KOPT-K1 (cell line): ENCODE measurements at regions not wholly inside any gene's neighbourhood (a gene's known extent, or its start where the extent isn't known, plus 50 kb on each side); places are given as distances from the start of the nearest gene placed in this dataset.

ENCODE experiments used
- H3K27ac ChIP-seq: fragments of 200-600 bp; sonication (generic); 2 replicates; pipeline ENCODE4 v1.5.1; 2016; ENCODE audit warnings: antibody characterized with exemption, mild to moderate bottlenecking, low read depth, low read length; ENCODE audit not compliant: poor library complexity, severe bottlenecking
- H3K36me3 ChIP-seq: fragments of 200-600 bp; sonication (generic); 2 replicates; pipeline ENCODE4 v1.5.1; 2017; ENCODE audit warnings: antibody characterized with exemption, mild to moderate bottlenecking, low read length, moderate library complexity; ENCODE audit not compliant: insufficient read depth
- H3K9me3 ChIP-seq: fragments of 200-600 bp; sonication (generic); 2 replicates; pipeline ENCODE4 v1.5.1; 2017; ENCODE audit warnings: antibody characterized with exemption, low read length, mild to moderate bottlenecking; ENCODE audit not compliant: insufficient read depth, poor library complexity, severe bottlenecking

DNA sequence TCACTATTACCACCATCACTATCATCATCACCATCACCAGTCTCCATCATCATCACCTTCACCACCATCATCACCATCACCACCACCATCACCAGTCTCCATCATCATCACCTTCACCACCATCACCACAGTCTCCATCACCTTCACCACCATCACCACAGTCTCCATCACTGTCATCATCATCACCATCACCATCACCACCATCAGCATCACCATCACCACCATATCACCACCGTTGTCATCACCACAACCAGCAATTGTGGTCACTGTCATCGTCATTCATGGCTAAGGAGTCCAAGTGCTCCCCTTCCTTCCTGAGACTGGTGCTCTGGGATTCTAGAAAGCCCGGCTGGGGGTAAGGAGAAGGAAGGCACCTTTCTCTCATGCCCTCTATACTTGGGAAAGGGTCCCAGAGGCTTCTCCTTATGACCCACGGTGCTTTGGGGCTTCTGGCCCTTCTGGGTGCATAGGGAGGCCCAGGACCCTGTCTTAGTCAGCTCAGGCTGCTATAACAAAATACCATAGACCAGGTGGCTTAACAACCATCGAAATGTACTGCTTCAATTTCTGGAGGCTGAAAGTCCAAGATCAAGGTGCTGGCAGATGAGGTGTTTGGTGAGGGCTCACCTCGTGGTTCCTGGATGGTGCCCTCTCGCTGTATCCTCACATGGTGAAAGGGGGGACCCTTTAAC, 93.4 kb upstream of the GSE1 start:
- no peak overlapping the region for H3K27ac ChIP-seq
- H3K36me3 ChIP-seq = no peaks in the 10 kb centered on the region
- H3K9me3 ChIP-seq = no peaks in the 10 kb centered on the region

DNA sequence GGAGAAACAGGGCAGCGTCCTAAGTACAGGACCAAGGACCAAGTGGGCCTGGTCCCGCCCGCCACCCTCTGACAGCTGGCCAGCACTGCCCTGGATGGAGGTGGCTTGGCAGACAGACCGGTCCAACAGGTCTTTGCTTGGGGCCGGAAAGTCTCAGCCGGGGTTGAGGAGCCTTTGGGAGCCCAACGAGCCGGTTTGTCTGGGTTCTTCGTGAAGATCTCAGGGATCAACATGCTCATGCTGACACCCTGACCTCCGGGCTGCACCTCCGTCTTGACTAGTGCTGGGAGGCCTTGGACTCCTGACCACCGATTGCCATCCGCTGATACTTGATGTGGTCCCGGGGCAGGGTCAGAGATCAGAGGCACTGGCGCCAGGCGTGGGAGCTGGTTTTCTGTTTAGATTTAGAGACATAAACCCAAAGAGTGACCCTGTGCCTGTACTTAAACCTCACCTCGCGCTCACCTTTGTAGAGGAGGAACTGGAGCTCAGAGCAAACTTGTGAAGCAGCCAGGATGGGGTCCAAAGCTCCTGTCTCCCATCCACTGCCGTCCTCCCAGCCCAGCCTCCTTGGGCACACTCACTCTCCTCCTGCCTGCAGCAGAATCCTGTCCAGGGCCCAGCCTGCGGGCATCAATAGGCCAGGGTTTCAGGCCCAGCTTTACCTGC, 92.1 kb upstream of the GSE1 start:
- Histone ChIP-seq H3K9me3 (no peaks in the 10 kb centered on the region), H3K27ac (no peak overlapping the region)

DNA sequence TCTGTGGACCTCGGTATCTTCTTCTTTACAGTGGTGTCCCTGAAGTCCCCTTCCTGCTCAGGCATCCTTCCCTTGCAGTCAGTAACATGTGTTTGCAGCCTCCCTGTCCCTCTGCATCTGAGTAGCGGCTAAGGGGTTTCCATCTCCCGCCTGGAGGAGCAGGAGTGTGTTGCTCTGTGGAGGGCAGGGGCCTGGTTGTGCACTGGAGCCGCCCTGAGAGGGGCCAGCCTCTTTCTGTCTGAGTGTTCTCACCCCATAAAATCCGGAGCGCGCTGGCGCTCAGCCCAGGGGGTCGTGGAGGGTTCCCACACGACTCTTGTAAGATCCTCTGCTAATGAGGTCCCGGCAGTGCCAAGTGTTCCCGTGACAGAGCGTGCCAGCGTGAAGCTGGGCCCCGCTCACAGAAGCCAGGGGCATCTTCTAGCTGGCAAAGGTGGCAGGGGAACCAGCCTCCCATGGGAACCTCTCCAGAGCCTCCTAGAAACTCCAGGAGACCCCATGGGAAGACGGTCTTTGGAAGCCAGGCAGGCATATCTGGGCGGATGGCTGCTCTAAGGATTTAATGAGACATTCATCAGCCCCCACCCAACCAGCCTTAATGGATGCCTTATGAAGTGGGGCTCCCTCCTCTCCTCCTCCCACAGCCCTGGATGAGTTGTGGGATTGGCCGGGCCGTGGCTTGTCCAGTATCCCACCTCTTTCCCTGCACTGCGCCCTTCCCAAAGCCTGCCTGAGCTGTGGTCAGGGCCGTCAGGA, 91.4 kb upstream of the GSE1 start:
- Histone ChIP-seq H3K36me3 (no peaks in the 10 kb centered on the region), H3K9me3 (no peaks in the 10 kb centered on the region), H3K27ac (no peak overlapping the region)

More for the DNA sequence above, 92.1 kb upstream of the GSE1 start:
- H3K36me3 ChIP-seq = no peaks in the 10 kb centered on the region

DNA sequence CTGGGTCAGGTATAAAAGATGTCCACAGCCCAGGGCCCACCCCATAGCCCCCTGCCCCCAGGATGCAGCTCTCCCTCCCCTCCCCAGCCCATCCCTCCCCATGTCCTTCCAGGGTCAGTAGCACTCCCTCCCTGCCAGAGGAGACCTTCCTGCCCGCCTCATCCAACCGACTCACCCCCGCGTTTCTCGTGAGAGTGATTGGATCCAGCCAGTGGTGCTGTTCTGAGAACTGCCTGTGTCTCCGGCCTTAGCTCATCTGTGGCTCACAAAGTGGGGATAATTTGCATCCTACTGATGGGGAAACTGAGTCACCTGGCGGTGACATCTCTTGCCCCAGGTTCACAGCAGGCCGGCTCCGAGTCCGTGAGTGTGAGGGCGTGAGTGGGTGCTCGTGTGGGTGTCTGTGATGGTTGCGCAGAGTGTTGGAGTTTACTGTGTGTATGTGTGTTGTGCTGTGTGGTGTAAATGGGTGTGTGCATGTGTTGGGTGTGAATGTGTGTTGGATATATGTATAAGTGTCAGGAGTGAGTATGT, 90.7 kb upstream of the GSE1 start:
- Histone ChIP-seq H3K27ac (no peak overlapping the region), H3K9me3 (no peaks in the 10 kb centered on the region), H3K36me3 (no peaks in the 10 kb centered on the region)

DNA sequence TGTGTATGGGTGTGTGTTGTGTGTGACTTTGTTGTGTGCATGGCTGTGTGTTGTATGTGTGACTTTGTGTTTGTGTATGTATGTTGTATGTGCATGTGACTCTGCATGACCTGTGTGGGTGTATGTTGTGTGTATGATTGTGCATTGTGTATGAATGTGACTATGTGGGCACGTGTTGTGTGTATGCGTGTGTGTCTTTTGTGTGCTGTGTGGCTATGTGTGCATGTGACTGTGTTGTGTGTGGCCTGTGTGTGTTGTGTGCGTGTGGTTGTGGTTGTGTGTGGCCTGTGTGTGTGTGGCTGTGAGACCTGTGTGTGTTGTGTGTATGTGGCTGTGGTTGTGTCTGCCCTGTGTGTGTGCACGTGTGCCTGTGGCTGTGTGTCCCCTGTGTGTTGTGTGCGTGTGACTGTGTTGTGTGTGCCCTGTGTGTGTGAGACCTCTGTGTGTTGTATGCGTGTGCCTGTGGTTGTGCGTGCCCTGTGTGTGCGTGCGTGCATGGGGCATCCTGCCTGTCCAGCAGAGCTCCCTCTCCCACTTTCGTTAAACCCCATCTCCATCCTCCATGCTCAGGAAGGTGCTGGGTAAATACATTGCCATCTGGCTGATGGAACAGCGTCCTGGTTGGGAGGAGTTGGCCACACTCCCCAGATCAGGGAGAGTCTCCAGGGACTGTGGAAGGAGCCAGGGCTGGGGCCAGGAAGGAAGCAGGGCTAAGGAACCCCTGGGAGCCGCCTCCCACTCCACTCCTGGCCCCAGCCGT, 90.1 kb upstream of the GSE1 start:
- no peaks in the 10 kb centered on the region for H3K36me3 ChIP-seq
- H3K9me3 ChIP-seq = no peaks in the 10 kb centered on the region
- H3K27ac ChIP-seq = no peak overlapping the region

DNA sequence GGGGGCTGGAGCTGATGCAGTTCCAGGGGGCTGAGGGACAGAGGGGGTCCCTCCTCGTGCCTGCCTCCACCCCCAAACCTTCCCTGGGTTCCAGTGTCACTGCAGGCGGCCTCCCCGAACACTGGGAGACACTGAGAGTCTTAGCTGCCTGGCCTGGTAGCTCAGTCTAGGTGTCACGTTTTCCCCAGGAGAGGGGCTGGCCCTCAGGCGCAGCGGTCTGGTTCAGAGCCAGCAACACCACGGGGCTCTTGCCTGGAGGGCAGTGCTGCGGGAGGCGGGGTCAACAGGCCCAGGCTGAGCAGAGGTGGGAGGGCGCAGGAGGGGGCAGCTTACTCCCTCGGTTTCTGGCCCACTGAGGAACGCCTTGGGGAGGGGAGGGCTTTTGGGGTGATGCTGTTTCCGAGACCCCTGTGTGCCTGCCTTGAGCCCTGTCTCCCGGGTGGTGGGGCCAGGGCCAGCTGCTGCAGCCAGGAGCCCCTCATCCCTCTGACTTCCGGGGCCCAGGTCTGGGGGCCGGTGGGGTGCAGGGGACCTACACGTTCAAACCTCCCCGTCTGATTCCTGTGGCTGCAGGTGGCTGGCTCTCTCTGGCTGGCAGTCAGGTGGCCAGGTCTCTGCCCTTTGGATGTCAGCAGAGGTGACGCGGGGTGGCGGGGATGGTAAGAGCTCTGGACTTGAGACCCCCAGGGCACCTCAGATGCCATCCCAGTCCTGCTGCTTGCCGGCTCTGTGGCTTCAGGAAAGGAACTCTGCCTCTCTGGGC, 89.3 kb upstream of the GSE1 start:
- H3K36me3 ChIP-seq = no peaks in the 10 kb centered on the region
- no peaks in the 10 kb centered on the region for H3K9me3 ChIP-seq
- no peak overlapping the region for H3K27ac ChIP-seq

DNA sequence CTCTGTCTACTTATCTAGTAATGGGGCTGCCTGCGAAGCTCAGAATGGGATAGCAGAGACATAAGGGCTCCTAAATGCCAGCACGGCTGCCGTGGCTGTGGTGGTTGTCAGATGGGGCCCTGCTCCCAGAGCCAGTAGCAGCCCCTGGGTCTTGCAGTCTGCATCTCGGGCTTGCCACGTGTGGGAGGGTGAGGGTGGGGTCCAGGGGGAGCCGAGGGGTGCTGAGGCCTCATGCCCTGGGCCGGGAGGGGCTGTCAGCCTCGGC, 88.8 kb upstream of the GSE1 start:
- H3K36me3 ChIP-seq = no peaks in the 10 kb centered on the region
- no peak overlapping the region for H3K27ac ChIP-seq

DNA sequence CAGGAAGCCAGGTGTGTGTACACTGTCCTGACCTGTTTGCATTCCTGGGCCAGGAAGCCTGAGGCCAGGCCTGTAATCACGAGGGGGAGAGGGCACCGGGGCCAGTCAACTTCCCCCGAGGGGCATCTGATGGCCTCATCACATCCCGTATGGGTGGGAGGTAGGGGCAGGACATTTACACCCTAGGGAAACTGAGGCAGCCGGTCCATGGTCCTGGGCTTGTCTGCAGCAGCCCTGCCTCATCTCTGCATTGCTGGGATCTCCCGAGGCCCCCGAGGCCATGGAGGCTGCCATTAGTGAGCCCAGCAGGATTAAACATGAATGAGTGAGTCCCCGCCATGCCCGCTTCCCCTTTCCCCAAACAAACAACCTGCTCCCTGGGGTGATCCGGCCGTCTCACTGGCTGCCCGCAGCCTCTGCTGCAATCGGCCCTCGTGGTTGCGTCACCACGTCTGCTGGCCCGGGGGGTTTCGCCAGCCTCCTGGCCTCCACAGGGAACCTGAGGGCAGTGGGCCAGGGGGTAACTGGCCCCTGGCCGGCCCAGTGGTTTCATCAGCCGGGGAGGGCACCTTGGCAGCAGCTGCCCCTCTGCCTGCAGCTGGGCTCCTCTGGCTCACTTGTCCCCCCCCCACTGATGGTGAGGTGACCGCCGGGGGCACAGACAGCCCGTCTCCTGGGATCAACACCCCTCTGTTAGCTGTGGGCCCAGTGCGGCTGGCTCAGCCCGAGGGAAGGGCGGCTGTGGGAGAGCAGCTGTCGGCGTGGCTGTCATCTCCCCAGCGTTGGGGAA, 88.3 kb upstream of the GSE1 start:
- no peaks in the 10 kb centered on the region for H3K36me3 ChIP-seq
- H3K27ac ChIP-seq = no peak overlapping the region
- H3K9me3 ChIP-seq = no peaks in the 10 kb centered on the region

More for the DNA sequence above, 88.8 kb upstream of the GSE1 start:
- no peaks in the 10 kb centered on the region for H3K9me3 ChIP-seq

DNA sequence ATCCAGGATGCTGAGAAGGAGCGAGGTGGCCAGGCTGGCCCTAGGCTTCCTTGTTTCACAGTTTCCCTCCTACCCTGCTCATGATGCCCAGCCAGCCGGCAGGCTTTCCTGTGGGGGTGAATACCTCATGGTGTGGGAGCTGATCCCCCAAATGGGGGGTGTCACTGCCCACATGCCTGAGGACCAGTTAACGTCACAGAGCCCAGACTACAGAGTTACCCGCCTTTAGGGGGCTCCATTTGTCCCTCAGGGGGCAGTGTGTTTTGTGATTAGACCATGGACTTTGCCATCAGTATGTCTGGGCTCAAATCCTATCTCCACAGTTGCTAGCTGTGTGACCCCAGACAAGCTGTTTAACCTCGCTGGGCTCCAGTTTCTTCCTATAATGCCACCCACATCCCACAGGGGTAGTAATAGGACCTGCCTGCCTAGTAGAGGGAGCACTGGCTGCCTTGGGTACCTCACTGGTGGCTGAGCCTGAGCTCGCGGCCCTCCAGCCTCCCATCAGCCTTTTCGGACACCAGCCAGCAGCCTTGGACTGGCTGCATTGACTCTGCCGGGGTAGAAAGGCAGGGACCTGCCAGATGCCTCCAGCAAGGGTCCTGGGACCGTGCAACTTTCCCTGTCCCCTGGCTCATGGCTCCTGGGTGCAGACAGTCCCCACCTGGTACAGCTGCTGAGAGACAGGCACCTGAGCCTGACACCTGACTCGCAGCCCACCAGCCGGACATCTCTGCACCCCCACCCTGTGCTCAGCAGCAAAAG, 87.5 kb upstream of the GSE1 start:
- H3K36me3 ChIP-seq = no peaks in the 10 kb centered on the region
- H3K9me3 ChIP-seq = no peaks in the 10 kb centered on the region
- H3K27ac ChIP-seq = no peak overlapping the region

DNA sequence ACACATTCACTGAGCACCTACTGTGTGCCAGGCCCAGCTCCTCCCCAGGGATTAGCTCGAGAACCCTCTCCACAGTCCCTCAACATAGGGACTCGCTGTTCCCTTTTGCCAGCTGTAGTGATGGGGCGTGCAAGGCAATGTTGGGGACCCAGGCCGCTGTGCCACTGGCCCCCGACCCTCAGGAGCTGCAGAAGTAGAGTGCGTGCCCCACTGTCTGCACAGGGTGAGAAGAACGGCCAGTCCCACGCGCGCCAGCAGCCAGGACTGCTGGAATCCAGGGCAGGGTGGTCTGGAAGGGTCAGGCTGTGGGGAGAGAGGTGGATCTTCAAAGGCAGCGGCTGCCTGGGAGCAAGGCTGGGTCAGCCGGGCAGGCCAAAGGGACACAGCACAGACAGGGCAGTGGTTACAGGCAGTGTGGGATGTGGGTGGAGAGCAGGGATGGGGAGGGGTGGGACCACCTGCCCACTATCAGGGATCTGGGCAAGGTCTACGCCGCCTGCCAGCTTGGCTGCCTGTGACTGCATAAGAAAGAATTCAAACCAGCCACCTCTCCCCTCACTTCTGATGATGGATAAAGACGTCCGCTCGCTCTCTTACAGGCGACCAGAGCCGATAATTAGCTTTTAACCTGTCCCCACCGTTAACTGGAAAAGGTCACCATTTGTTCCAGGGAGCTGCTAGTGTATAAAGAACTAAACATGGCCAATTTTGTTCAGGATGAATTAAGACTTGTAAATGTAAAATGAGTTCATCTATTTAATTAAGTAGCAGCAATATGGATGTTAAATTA, 86.7 kb upstream of the GSE1 start:
- Histone ChIP-seq H3K27ac (no peak overlapping the region), H3K9me3 (no peaks in the 10 kb centered on the region), H3K36me3 (no peaks in the 10 kb centered on the region)

DNA sequence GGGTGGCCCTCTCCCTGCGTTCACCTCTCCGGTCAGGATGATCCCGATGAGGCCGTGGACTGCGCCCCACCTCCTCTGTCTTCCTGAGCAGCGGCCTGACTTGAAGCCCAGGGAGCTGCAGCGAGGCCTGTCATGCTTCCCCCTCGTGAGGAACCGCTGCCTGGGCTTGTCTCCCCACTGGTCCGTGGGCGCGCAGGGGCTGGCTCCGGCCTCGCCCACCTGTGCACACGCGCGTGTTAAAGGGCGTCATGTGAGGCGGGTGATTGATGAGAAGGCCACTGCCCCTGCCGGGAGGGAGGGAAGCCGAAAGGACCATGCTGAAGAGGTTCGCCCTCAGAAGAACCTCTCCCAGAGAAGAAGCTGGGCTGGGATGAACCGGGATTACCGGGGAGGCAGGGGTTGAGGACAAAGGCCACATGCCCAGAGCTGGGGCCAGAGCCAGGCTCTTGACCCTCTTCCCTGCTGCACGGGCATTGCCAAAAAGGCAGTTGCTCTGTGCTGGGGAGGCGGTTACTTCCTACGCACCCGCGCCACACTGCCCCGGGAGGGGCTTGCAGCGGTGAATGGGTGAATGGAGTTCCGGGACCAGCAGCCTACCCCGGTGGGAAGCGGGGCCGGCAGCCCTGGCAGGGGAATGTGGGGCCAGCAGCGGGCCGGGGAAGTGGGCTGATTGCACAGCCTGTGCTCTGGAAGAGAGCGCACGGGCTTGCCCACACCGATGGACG, 85.9 kb upstream of the GSE1 start:
- H3K36me3 ChIP-seq = no peaks in the 10 kb centered on the region
- no peaks in the 10 kb centered on the region for H3K9me3 ChIP-seq
- no peak overlapping the region for H3K27ac ChIP-seq

DNA sequence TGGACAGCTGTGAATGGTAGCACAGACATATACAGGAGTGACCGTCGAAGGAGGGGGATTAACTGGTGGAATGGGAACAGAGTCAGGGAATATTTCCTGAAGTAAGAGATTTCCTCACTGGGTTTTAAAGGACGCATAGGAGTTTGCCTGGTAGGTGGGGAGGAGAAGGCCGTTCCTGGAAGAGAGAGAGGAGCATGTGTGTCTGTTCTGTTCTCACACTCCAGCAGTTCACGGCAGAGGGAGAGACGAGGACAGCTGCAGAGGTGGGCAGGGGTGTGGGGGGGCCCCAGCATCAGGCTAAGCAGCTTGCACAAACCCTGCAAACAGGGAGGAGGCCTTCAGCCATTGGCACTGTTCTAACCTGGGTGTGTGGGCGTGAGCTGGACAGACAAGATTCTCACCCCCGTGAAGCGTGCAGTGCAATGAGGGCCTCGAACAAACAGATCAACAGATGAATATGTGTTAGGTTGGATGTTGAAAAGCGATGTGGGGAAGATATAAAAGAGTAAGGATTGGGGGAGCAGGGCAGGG, 85.3 kb upstream of the GSE1 start:
- no peaks in the 10 kb centered on the region for H3K36me3 ChIP-seq
- no peaks in the 10 kb centered on the region for H3K9me3 ChIP-seq
- H3K27ac ChIP-seq = no peak overlapping the region
